HG03520 (cell line): ENCODE measurements at regions not wholly inside any gene's neighbourhood (a gene's known extent, or its start where the extent isn't known, plus 50 kb on each side); places are given as distances from the start of the nearest gene placed in this dataset.

Experiments used
- ATAC-seq: cut with Tn5 transposase; IDR thresholded peaks from one replicate; pipeline ENCODE4 v1.9.1; 2021; ENCODE audit warnings: mild to moderate bottlenecking, moderate library complexity; ENCODE audit not compliant: unreplicated experiment

DNA sequence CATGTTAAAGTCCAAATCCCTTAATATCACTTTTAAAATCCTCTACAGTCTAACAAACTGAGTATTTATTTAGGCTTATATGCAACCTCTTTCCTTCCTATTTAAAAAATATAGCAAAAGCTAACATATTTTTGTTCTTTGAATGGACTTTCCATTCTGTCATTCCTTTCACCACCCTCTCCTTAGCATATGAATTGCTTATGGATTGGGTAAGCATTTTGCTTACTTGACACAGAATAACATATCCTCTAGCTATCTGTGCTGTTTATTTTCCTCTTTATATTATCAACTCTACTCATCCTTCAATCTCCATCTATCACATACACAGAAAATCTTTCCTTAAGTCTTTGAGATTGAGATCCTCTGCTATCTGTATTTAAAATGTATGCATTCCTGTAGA lies 206.1 kb upstream of the NEIL3 start:
- ATAC-seq: no peak

DNA sequence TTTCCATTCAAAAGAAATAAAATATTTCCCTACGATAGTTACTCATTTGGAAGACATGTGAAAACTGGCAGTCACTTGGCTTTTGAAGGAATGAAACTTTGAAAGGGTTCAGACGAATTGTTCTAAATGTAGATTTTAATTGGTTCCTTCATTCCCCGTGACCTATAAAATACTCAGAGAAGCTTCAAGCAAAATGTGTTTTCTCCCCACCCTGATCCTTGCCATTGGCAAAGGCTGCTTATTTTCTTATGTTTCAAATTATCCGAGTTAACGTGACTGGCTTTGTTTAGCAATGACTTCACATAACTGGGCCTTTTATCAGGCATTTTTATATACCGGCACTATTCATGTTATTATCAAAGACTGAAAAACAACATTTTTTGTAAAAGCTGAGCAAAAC lies 204.1 kb upstream of the NEIL3 start:
- no peak for ATAC-seq

DNA sequence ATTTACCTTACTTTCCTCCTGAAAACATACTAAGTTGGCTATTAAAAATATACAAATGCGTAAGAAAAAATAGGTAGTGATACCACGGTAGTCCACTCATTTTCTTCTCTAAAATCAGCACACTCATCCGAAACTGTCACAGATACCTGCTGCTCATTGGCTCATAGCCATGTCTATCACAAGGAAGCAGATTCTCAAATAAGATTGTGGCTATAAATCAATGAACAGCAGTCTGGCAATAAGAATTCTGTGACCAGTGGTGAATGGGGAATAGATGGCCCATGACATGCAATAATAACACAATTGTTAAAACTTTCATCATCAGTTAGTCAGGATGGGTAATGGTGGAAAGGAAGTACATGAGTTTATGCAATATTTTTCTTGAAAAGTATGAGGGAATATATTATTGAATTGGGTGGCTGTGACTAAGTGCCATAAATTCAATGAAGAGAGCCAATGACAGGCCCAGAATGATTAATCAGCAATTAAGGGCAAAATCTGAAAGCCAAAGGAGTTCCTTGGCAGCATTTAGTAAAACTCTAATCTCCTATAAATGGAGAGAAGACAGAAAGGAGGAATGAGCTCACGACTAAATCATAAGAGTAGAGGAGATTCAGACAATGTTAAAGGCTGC lies 202.3 kb upstream of the NEIL3 start:
- no peak for ATAC-seq

DNA sequence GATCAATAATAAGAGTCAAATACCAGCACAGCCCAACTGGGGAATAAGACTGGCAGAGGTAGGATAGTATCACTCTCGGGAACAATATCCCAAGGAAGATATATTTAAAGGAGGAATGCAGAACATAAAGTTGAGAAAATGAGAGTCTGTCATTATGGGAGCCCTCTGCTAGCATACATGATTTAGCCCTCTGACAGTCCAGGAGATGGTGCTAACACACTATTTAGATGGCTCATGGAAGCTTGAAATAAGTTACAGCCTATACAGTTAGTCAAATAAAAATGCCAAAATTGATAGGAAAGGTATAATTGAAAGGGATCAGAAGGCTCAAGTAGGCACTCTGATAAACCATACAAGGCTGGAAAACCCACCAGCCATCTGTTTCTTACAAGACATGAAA lies 201.0 kb upstream of the NEIL3 start:
- ATAC-seq: no peak

DNA sequence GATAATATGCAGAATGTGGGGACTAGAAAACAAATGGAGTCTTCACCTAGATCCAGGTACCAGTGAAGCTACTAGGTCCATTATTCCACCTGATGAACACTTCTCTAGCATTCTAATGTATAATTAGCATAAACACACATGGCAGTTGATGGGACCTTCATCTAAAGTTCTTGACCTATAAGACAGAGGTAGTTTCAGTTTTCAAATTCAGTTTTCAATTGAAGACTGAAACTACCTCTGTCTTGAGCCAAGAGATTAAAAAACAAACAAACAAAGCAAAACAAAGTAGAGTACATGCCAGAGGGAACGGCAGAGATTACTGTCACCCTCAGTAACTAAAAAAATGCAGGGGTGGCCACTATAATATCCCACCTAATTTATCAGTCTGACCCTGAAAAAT lies 199.9 kb upstream of the NEIL3 start:
- ATAC-seq: no peak

DNA sequence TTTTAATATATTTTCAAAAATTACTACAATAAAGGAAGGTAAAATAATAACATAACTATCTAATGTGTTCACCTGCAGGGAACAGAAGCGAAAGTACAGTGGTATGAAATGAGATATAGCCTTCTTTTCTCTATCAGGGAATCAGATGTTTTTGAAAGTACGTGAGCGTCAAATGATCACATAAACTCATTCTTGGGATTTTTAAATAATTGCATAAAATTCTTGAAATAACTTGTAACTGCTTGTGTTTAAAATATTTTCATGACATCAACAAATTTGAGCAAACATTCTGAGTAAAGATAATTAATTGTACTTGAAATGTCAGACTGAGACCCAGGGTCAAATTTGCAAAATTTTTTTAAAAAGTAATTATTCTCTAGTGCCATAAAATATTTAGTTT lies 193.5 kb upstream of the NEIL3 start:
- no peak for ATAC-seq

DNA sequence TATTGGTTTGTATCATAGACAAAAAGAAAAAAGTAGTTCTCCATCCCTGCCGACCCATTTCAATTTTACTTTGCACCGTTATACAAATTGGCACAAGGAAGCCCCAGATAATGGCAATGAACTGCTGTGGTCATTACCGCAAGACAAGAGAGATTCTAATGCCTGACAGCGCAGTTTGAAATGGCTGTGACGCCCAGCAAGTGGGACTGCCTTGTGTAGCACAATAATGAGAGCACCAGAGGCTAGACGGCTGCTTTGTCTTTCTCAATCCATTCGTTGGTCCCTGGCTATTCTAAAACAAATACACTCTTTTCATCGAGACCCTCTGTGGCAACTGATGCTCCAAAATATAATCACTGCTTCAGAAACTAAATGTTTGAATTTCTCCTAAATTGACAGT lies 192.4 kb upstream of the NEIL3 start:
- no peak for ATAC-seq

DNA sequence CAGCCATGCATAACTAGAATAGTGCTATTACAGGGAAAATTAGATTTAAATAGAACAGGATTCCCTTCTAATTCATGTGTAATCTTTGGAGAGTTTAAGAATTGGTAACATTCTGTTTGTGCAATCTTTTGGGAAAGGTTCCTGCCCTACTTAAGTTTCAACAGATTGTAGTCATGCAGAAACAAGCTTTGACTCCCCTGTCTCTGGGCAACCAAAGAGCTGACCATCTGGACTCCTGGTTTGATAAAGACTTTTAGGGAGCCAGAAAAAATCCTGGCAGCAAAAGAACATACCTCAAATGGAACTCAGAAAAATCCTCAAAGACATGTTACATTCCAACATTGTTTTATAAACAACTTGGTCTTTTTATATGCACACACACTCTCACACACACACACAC lies 191.1 kb upstream of the NEIL3 start:
- no peak for ATAC-seq

DNA sequence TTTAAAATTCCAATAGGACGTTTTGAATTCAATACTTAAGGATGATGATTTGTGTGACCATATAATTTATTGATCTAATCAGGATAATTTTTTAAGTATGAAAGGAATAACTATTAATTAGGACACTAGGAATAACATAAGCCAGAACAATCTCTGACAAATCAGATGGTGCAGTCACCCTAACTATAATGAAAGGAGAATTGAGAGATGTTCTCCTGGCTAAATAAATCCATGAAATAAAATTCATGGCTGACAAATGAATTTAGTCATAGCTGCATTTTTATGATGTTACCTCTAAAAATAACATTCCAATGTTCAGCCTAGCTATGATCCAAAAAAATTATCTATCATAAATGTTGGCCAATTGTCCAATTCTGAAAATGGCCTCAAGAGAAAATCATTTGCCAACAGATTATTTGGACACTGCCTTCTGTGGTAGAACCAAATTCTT lies 190.6 kb upstream of the NEIL3 start:
- no peak for ATAC-seq

DNA sequence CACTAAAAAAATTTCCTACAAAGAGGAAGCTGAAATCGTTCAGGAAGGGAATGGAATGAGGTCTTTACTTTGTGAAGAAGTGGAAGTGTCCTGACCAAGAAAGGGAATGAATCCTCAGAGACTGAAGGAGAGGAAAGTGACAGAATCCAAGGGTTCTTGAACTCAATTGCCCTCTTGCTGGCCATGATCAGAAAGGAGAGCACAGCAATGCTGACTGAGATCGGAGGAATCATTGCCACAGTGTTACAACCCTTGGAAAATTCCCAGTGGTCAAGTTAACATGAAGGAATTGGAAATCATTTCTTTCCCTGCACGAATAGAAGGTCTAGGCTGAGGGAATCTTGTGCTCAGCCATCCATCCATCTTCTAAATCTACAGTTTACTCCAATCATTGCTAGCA lies 190.0 kb upstream of the NEIL3 start:
- ATAC-seq: no peak

DNA sequence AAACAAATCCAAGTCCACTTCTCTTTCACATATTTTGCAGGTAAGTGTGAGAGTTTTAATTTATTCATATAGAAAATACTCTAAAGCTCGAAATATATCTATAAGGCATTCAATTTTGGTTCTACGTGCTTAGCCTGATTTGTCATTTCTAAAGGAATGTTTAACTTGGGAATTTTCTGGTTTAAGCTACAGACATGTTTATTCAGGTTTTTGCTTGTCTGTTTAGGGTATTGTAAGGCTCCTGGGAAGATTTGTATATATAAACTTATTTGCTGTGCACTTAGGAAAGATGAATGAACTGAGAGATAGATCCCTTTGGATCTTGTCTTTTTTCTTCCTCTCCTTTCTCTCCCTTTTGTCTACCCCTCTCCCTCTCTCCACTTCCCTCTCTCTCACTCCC lies 185.9 kb upstream of the NEIL3 start:
- ATAC-seq: no peak

DNA sequence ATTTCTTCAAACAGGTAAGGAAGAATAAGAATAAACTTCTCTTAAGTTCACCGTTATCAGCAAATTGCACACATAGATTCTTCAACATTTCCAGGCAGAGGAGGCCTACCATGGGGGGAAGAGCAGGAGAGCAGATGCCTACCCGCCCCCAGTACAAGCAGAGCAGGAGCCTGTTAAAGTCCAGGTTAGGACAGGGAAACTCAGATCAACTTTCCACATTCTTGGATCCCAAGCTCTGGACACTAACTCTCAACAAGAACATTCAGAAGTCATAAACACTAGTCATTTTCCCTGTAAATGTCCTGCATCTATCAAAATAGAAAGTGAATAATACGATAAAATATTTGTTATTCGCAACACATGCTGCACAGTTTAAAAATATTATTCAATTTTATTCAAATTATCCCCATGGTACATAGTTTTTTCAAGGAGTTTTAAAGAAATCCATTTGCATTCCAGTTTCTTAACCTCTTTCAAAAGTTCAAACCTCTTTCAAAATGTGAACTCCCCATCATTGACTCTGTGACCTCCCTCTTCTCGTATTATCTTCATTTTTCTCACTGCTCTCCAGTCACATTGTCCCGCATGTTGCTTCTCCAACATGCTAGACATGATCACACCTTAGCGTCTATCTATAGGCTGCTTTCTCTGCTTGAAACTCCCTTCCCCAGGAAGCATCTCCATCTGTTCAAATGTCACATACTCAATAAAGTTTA lies 185.2 kb upstream of the NEIL3 start:
- no peak for ATAC-seq

DNA sequence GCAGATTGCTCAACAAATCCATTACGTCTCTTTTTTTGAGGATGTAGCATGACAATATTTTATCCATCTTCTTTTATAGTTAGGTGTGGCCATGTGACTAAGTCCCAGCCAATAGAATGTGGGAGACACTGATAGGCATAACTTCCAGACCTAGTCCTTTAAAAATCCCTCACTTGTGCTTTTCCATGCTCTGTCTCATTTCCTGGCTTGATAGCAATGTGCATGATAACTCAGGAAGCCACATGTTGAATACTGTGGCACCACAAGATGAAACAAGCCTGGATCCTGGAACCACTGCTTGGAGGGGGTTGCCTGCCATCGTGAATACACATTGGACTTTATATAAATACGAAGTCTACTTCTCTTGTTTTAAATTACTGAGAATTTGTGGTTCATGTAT lies 184.0 kb upstream of the NEIL3 start:
- ATAC-seq: no peak

DNA sequence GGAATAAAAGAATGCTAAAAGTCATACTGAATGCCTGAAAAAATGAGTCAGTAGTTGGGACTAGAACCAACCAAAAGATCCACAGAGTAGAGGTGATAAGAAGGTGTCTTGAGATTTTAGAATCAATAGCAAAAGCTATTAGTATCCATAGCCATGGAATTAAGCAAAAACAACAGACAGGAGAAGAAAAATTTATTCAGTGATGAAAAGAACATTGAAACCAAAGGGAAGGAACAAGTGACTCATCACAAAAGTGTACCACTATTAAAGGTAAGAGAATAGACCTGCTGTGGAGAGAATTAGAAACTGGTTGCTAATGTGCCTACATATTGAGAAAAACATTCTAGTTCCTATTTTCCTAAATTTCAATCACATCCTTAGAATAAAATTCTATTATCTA lies 182.0 kb upstream of the NEIL3 start:
- ATAC-seq: no peak

DNA sequence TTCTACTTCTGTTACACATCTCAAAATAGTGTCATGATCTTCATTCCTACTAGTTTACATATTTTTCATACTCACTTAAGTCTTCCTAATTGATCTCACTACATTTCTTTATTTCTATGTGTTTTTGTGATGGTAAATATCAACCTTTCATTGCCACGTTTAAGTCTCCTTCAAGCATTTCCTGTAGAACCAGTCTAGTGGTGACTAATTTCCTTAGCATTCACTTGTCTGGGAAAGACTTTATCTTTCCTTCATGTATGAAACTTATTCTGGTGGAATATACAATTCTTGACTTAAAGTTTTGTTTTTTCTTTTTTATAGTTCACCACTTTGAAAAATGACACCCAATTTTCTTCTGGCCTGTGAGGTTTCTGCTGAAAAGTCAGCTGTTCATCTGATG lies 181.4 kb upstream of the NEIL3 start:
- ATAC-seq: no peak

DNA sequence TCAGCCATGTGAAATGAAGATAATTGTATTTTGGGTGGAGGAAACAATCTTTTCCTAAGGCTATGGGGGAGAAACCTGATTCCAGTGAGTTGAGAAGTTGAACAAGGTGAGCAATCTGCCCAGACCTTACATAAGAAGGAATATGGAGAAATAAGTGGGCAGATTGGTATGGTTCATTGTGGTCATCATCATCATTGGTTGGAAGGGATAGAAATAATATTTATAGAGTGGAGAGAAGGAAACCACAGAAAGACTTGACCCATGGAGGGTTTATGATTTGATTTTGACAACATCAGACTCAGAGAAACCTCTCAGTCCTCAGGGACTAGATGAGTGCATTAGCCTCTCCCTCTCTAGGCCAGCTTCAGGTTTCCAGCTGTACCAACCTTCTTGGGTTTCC lies 177.9 kb upstream of the NEIL3 start:
- no peak for ATAC-seq

DNA sequence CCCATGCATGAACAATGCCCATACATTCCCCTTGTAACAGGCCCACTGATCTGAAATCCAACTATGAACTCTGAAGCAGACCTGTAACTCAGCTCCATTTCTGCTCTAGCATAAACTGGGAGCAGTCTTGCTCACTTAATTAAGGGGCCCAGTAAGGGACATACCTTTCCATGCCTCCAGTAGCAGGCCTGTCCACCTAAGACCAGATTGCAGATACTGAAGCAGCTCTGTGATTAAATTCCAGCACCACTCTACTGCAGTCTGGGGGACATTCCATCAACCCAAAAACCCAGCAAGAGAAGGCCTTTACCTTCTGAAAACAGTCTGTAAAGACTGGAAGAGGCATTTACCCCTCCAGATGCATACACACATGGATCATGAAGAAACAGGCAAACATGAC lies 162.0 kb upstream of the NEIL3 start:
- no peak for ATAC-seq

DNA sequence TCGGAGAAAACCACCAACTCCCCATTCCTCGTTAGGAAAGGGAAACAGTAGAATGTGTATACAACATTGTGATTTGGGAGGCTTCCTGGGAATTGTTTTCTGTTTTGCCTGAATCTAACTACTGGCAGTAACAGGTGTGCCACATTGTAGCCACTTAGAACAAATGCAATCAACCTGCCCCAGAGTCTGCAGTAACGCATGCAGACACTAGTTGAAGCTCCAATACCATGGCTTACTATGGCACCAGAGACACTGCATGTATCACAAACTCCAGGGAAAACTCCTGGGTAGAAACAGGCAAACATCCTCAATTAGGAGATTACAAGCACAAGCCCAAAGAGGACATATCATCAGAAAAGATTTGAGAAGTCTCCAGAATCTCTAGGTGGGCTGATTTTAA lies 154.2 kb upstream of the NEIL3 start:
- no peak for ATAC-seq

DNA sequence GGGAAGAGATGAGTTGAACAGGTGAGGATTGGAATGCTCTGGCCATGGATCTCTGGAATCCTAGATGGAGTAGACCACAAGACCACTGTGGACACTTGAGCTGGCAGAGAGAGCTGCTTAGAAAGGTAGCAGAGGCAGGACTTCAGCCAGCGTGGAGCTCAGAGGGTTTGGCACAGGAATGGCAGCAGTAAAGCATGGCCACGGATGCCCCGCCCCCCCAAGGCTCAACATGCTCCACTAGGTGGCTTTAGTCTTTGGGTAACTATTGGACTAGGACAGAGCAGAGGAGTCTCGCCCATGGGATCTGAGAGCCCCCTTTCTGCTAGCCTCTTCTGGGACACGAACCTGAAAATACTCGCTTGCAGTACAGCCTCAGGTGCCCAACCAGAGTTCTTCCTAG lies 150.1 kb upstream of the NEIL3 start:
- no peak for ATAC-seq

DNA sequence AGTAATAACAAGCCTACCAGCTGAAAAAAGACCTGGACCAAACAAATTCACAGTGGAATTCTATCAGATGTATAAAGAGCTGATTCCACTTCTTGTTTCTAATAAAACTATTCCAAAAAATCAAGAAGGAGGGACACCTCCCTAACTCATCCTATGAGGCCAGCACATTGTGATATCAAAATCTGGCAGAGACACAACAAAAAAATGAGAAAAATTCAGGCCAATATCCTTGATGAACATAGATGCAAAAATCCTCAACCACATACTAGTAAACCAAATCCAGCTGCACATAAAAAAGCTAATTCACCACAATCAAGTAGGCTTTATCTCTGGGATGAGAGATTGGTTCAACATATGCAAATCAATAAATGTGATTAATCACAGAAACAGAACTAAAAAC lies 147.9 kb upstream of the NEIL3 start:
- ATAC-seq: no peak

DNA sequence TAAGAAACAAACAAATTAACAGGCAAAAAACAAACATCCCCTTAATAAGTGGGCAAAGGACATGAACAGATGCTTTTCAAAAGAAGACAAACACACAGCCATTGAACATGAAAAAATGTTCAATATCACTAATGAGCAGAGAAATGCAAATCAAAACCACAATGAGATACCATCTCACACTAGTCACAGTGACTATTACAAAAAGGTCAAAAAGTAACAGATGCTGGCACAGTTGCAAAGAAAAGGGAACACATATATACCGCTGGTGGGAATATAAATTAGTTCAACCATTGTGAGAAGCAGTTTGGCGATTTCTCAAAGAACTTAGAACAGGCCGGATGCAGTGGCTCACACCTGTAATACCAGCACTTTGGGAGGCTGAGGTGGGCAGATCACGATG lies 146.1 kb upstream of the NEIL3 start:
- ATAC-seq: no peak

DNA sequence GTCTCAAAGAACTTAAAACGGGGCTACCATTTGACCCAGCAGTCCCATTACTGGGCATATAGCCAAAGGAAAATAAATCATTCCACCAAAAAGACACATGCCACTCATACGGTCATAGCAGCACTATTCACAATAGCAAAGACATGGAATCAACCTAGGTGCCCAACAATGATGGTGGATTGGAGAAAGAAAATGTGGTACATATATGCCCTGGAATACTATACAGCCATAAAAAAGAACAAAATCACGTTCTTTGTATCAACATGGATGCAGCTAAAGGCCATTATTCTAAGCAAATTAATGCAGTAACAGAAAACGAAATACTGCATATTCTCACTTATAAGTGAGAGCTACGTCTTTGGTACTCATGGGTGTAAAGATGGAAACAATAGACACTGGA lies 138.1 kb upstream of the NEIL3 start:
- ATAC-seq: no peak

DNA sequence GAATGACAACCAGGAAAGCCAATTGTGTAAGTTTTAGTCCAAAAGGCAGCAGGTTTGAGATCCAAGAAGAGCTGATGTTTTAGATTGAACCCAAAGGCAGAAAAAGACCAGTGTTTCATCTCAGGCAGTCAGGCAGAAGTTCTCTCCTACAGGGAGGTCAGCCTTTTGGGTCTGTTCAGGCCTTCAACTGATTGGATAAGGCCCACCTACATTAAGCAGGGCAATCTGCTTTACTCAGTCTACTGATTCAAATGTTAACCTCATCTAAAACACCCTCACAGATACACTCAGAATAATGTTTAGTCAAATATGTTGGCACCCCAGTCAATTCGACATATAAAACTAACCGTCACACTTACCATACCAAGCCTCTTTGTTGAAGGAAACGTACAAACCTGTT lies 134.2 kb upstream of the NEIL3 start:
- ATAC-seq: no peak
